ENCODE measurements at regions not wholly inside any gene's neighbourhood (a gene's known extent, or its start where the extent isn't known, plus 50 kb on each side); places are given as distances from the start of the nearest gene placed in this dataset.

DNA sequence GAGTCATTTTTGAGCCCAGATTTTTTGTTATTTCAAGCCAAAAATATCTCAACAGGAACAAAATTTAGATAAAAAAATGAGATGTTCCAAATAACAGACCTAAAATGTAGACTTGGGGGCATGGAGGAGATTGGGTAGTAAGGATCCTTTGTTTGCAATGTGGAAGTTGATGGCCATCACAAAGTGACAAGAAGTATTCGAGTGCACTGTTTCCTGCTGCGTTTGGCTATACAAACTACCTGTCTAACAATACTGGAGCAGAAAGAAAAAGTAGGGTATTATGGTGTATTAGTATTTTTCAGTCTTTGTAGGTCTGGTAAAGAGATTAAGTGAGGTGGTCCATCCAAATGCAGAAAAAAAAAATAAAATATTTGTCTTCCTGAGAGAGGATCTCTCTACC lies 284.2 kb downstream of the C3orf38 start:
- no peaks in the 10 kb centered on the region for H3K4me1 ChIP-seq (ENCODE audit: control insufficient read depth, insufficient read depth, low read length)
- H3K9me1 ChIP-seq (ENCODE audit: insufficient read depth, low read length), result no peaks in the 10 kb centered on the region
- in situ Hi-C loops (cut with MboI; ENCODE audit: low sequenced_read_pairs), result no loop called here
- no peaks in the 10 kb centered on the region for H3K27me3 ChIP-seq (ENCODE audit: control insufficient read depth, insufficient read depth, low read length)
- ChIA-PET CTCF (interaction anchor here (0.5 kb wide), 1 partner anchor 666 kb away, joined by 3 read pairs; no protein-coding TSS in a partner anchor), POLR2A (ENCODE audit: unreplicated experiment) (no interaction called here)
- H3K4me3 ChIP-seq (ENCODE audit: insufficient read depth, low read depth, low read length), result no peak overlapping the region
- no peaks in the 10 kb centered on the region for H4K20me1 ChIP-seq (ENCODE audit: insufficient read depth, low read length)
- no peak overlapping the region for H2AK5ac ChIP-seq (ENCODE audit: low read depth, low read length)
- H2BK20ac ChIP-seq (ENCODE audit: low read depth, low read length), result no peak overlapping the region
- ATAC-seq (ENCODE audit: low read depth), result no peak
- no peaks in the 10 kb centered on the region for H3K36me3 ChIP-seq (ENCODE audit: control insufficient read depth, insufficient read depth, low read length)
- H2BK120ac ChIP-seq (ENCODE audit: low read depth, low read length), result no peak overlapping the region
- no CpG with 5 or more reads among the region's 2 CpGs for WGBS, 2 experiments (ENCODE audit: extremely low coverage in 2 of 2, insufficient read length in 1 of 2)
- no peak overlapping the region for H2AFZ ChIP-seq (replicated peaks; ENCODE audit: low read length, poor library complexity)
- no peak overlapping the region for H2AK9ac ChIP-seq (replicated peaks; ENCODE audit: low read depth, low read length, poor library complexity)
- H3K56ac ChIP-seq (ENCODE audit: extremely low read depth, insufficient read depth, low read length), result no peak overlapping the region
- DNase-seq, result no peak
- no peak overlapping the region for H3K23ac ChIP-seq (ENCODE audit: low read depth, low read length)
- no peak overlapping the region for H3K14ac ChIP-seq (replicated peaks; ENCODE audit: low read depth, low read length)
- no peak overlapping the region for H2BK15ac ChIP-seq (ENCODE audit: low read depth, low read length)
- no peak overlapping the region for H3K18ac ChIP-seq (ENCODE audit: low read depth, low read length)
- H4K91ac ChIP-seq (ENCODE audit: insufficient read depth, low read depth, low read length), result no peak overlapping the region
- H4K8ac ChIP-seq (ENCODE audit: low read depth in 2 of 2, low read length in 2 of 2), result no peak overlapping the region
- no peak overlapping the region for H2BK5ac ChIP-seq (ENCODE audit: low read depth, low read length, poor library complexity, severe bottlenecking)
- TF ChIP-seq MXI1 (IDR thresholded peaks at IDR 0.05; ENCODE audit: borderline replicate concordance, low read depth, low read length), result no peak
- TF ChIP-seq POLR2A (IDR thresholded peaks at IDR 0.05; ENCODE audit: low read depth, low read length), result no peak
- TF ChIP-seq, protein P1, sequence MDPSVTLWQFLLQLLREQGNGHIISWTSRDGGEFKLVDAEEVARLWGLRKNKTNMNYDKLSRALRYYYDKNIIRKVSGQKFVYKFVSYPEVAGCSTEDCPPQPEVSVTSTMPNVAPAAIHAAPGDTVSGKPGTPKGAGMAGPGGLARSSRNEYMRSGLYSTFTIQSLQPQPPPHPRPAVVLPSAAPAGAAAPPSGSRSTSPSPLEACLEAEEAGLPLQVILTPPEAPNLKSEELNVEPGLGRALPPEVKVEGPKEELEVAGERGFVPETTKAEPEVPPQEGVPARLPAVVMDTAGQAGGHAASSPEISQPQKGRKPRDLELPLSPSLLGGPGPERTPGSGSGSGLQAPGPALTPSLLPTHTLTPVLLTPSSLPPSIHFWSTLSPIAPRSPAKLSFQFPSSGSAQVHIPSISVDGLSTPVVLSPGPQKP (IDR thresholded peaks at IDR 0.05; ENCODE audit: borderline replicate concordance, low read depth, low read length), result no peak
- TF ChIP-seq, protein P2, sequence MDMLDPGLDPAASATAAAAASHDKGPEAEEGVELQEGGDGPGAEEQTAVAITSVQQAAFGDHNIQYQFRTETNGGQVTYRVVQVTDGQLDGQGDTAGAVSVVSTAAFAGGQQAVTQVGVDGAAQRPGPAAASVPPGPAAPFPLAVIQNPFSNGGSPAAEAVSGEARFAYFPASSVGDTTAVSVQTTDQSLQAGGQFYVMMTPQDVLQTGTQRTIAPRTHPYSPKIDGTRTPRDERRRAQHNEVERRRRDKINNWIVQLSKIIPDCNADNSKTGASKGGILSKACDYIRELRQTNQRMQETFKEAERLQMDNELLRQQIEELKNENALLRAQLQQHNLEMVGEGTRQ (IDR thresholded peaks at IDR 0.05; ENCODE audit: low read depth, low read length), result no peak
- TF ChIP-seq MAZ (IDR thresholded peaks at IDR 0.05; ENCODE audit: borderline replicate concordance, low read depth, low read length), result no peak
- no peak for TF ChIP-seq BHLHE40 (IDR thresholded peaks at IDR 0.05; ENCODE audit: low read depth, low read length)
- TF ChIP-seq RFX5 (IDR thresholded peaks at IDR 0.05; ENCODE audit: low read depth, low read length), result no peak
- no peak for TF ChIP-seq SMC3 (IDR thresholded peaks at IDR 0.05; ENCODE audit: low read depth, low read length)
- intact Hi-C loops (cut with micrococcal nuclease), result no loop called here
- no peak overlapping the region for H3K4ac ChIP-seq (ENCODE audit: low read depth, low read length)
- no peak overlapping the region for H3K9ac ChIP-seq (ENCODE audit: low read depth, low read length)
- H3K9me3 ChIP-seq (ENCODE audit: control insufficient read depth, insufficient read depth, low read length), result no peaks in the 10 kb centered on the region
- no peak overlapping the region for H3K27ac ChIP-seq (ENCODE audit: insufficient read depth, low read length)
- BruUV-seq (replicated peaks), result no TSS peak
- dilution Hi-C loops (cut with HindIII; ENCODE audit: low sequenced_read_pairs, unreplicated experiment), result no loop called here
- H3K4me2 ChIP-seq (ENCODE audit: low read depth, low read length), result no peak overlapping the region
- no peak overlapping the region for H4K5ac ChIP-seq (ENCODE audit: low read depth, low read length)
- no peaks in the 10 kb centered on the region for H3K79me1 ChIP-seq (ENCODE audit: low read depth in 1 of 2, low read length in 2 of 2)

Measured in IMR-90 (cell line).